ENCODE measurements at regions not wholly inside any gene's neighbourhood (a gene's known extent, or its start where the extent isn't known, plus 50 kb on each side); places are given as distances from the start of the nearest gene placed in this dataset.

DNA sequence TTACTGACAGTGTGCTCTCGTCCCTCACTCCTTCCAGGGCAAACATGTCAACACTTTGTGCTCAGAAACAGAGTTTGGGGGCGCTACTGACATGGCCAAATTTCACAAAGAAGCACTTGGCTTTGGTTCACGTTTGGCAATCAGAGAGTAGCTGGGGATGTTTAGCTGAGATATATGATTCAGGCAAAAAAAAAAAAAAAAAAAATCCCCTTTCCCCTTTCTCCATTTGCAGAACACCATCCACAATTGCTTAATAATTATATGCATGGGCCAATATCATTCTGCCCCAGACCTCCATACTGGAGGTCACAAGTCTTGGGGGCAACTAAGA lies 128.4 kb upstream of the ADGRF1 start:
- DNase-seq, result no peak
- Histone ChIP-seq H3K27me3 (no peaks in the 10 kb centered on the region), H3K4me1 (peaks cover 0 to 5% (median 1%) of the 10 kb centered on the region in 4 donors), H3K9me3 (no peaks in the 10 kb centered on the region), H3K27ac (peak overlapping the region in 1 of 4 donors; percentile 35), H3K4me3 (no peak overlapping the region), H3K36me3 (no peaks in the 10 kb centered on the region)
- 57 to 75% methylated on average over 3 of the region's 3 CpGs for WGBS, 2 donors
- no peak for ATAC-seq (ENCODE audit: low FRiP score in 2 of 2)
- TF ChIP-seq EP300 (IDR thresholded peaks at IDR 0.05) (no peak), POLR2AphosphoS5 (IDR thresholded peaks at IDR 0.05) (no peak), POLR2A (IDR thresholded peaks at IDR 0.05) (no peak), CTCF (IDR thresholded peaks at IDR 0.05) (no peak)

GRCh38 chr6:47169785-47170616 lies 127.9 kb upstream of the ADGRF1 start:
- Histone ChIP-seq H3K4me1 (peaks cover 0 to 5% (median 1%) of the 10 kb centered on the region in 4 donors), H3K4me3 (no peak overlapping the region), H3K27me3 (no peaks in the 10 kb centered on the region), H3K27ac (peak overlapping the region in 1 of 4 donors; percentile 35), H3K36me3 (no peaks in the 10 kb centered on the region), H3K9me3 (no peaks in the 10 kb centered on the region)
- 93 to 95% methylated on average over 1 of the region's 1 CpG for WGBS, 2 donors
- ATAC-seq (ENCODE audit: low FRiP score in 2 of 2) (peak; percentile 31 to 88), DNase-seq (no peak)
- TF ChIP-seq CTCF (IDR thresholded peaks at IDR 0.05) (no peak), POLR2AphosphoS5 (IDR thresholded peaks at IDR 0.05) (no peak), POLR2A (IDR thresholded peaks at IDR 0.05) (no peak), EP300 (IDR thresholded peaks at IDR 0.05) (no peak)

DNA sequence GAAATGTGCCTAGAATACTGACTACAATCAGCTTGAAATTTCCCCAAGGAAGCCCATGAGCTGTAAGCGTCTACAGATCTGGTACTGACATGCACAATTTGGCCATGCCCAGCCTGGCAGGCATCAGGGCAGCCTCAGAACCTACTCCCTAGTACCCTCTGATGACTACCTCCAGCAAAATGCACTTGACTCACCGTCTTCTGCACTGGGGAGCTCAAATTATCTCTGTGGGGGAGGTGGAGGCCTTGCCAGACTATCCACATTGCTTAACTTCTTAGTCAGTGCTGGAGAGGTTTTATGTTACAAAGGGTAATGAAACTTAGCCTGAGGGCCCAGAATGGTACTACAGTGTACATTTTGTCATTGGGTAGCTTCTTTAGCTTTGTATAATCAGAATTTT lies 126.0 kb upstream of the ADGRF1 start:
- DNase-seq, result peak in 1 of 2 donors; percentile 40
- H3K9me3 ChIP-seq, result no peaks in the 10 kb centered on the region
- TF ChIP-seq POLR2A (IDR thresholded peaks at IDR 0.05) (peak in 1 of 4 donors; percentile 19), CTCF (IDR thresholded peaks at IDR 0.05) (peak in 2 of 6 experiments; percentile 26 to 27), EP300 (IDR thresholded peaks at IDR 0.05) (no peak), POLR2AphosphoS5 (IDR thresholded peaks at IDR 0.05) (peak; percentile 16 to 49)
- no peaks in the 10 kb centered on the region for H3K27me3 ChIP-seq
- peak; percentile 80 to 86 for ATAC-seq (ENCODE audit: low FRiP score in 2 of 2)
- H3K4me3 ChIP-seq, result no peak overlapping the region
- H3K36me3 ChIP-seq, result no peaks in the 10 kb centered on the region
- H3K4me1 ChIP-seq, result peaks cover 0 to 5% (median 1%) of the 10 kb centered on the region in 4 donors
- 56 to 66% methylated on average over 2 of the region's 2 CpGs for WGBS, 2 donors
- H3K27ac ChIP-seq, result no peak overlapping the region

GRCh38 chr6:47165918-47166317 lies 123.8 kb upstream of the ADGRF1 start:
- no peaks in the 10 kb centered on the region for H3K36me3 ChIP-seq
- no peak overlapping the region for H3K4me3 ChIP-seq
- TF ChIP-seq POLR2A (IDR thresholded peaks at IDR 0.05), result no peak
- no peak for TF ChIP-seq EP300 (IDR thresholded peaks at IDR 0.05)
- no peak for TF ChIP-seq CTCF (IDR thresholded peaks at IDR 0.05)
- no peak for TF ChIP-seq POLR2AphosphoS5 (IDR thresholded peaks at IDR 0.05)
- H3K4me1 ChIP-seq, result peaks cover 0 to 5% (median 1%) of the 10 kb centered on the region in 4 donors
- H3K27ac ChIP-seq, result no peak overlapping the region
- H3K9me3 ChIP-seq, result no peaks in the 10 kb centered on the region
- ATAC-seq (ENCODE audit: low FRiP score in 2 of 2), result no peak
- 85 to 100% methylated on average over 1 of the region's 1 CpG for WGBS, 2 donors
- DNase-seq, result no peak
- no peaks in the 10 kb centered on the region for H3K27me3 ChIP-seq

- Histone ChIP-seq H3K4me1 (peaks cover 0 to 5% (median 1%) of the 10 kb centered on the region in 4 donors), H3K27me3 (no peaks in the 10 kb centered on the region), H3K4me3 (no peak overlapping the region), H3K27ac (no peak overlapping the region), H3K9me3 (no peaks in the 10 kb centered on the region), H3K36me3 (no peaks in the 10 kb centered on the region)
- ATAC-seq (ENCODE audit: low FRiP score in 2 of 2) (no peak), DNase-seq (no peak)
- TF ChIP-seq CTCF (IDR thresholded peaks at IDR 0.05) (no peak), EP300 (IDR thresholded peaks at IDR 0.05) (no peak), POLR2A (IDR thresholded peaks at IDR 0.05) (no peak), POLR2AphosphoS5 (IDR thresholded peaks at IDR 0.05) (no peak)
Observed at GRCh38 chr6:47164877-47165276, 122.7 kb upstream of the ADGRF1 start.
